WTC11 (cell line): ENCODE measurements at regions not wholly inside any gene's neighbourhood (a gene's known extent, or its start where the extent isn't known, plus 50 kb on each side); places are given as distances from the start of the nearest gene placed in this dataset.
A peak's percentile ranks its signal among the peaks of the same experiment; 100 is the strongest.
"Not testable (repeated sequence)": the region's sequence is repeated elsewhere in the genome, so short reads cannot be mapped to it uniquely, and the experiment has no call there.

Source experiments
- ATAC-seq: fragments of 200-7000 bp; cut with Tn5 transposase; 2 replicates; pipeline ENCODE4 v1.10.0; 2021; ENCODE audit warnings: mild to moderate bottlenecking, moderate library complexity
- CTCF ChIA-PET: fragments of 300-600 bp; sonication (Branson Sonifier 250); formaldehyde crosslinking; loops from one replicate; lab custom pipeline; 2021; ENCODE audit warnings: antibody characterized with exemption; lab: Charles Lee
- POLR2A ChIA-PET: fragments of 350-600 bp; sonication (Branson Sonifier 250); formaldehyde crosslinking; loops from one replicate; lab custom pipeline; 2021; ENCODE audit warnings: antibody characterized with exemption; lab: Charles Lee
- DNase-seq: peaks from one replicate; pipeline ENCODE4 v3.0.0; 2021; ENCODE audit warnings: low spot score
- H3K27ac Mint-ChIP-seq: 2 replicates; pipeline ENCODE4 v1.8.0; 2021; ENCODE audit warnings: mixed read lengths
- H3K27me3 Mint-ChIP-seq: 2 replicates; pipeline ENCODE4 v1.8.0; 2021; ENCODE audit warnings: low read depth, mild to moderate bottlenecking, moderate library complexity, mixed read lengths
- H3K36me3 Mint-ChIP-seq: 2 replicates; pipeline ENCODE4 v1.8.0; 2021; ENCODE audit warnings: mixed read lengths
- H3K4me1 Mint-ChIP-seq: 2 replicates; pipeline ENCODE4 v1.8.0; 2022; ENCODE audit warnings: mixed read lengths
- H3K4me3 Mint-ChIP-seq: 2 replicates; pipeline ENCODE4 v1.8.0; 2021; ENCODE audit warnings: mild to moderate bottlenecking, moderate library complexity, mixed read lengths
- H3K9me3 Mint-ChIP-seq: 2 replicates; pipeline ENCODE4 v1.8.0; 2021; ENCODE audit warnings: mixed read lengths
- FOXJ3 ChIP-seq: sonication (generic); formaldehyde crosslinking; IDR thresholded peaks from 2 replicates; pipeline ENCODE4 v1.9.0; 2021; ENCODE audit warnings: missing genetic modification reagents, mild to moderate bottlenecking, borderline replicate concordance
- IRF1 ChIP-seq: sonication (generic); formaldehyde crosslinking; IDR thresholded peaks from 2 replicates; pipeline ENCODE4 v1.8.0; 2023; ENCODE audit warnings: missing genetic modification reagents
- MAX ChIP-seq: sonication (generic); formaldehyde crosslinking; IDR thresholded peaks from 2 replicates; pipeline ENCODE4 v1.8.0; 2022; ENCODE audit warnings: mild to moderate bottlenecking, missing genetic modification reagents
- MLX ChIP-seq: sonication (generic); formaldehyde crosslinking; IDR thresholded peaks from 2 replicates; pipeline ENCODE4 v1.8.1; 2023; ENCODE audit warnings: mild to moderate bottlenecking, missing genetic modification reagents, moderate library complexity
- PRDM15 ChIP-seq: sonication (generic); formaldehyde crosslinking; IDR thresholded peaks from 2 replicates; pipeline ENCODE4 v1.8.0; 2022; ENCODE audit warnings: missing genetic modification reagents
- SOX15 ChIP-seq: fragments of 250-450 bp; sonication (Bioruptor Pico); IDR thresholded peaks from 2 replicates; pipeline ENCODE4 v1.9.0; 2021; ENCODE audit warnings: mild to moderate bottlenecking
- USF2 ChIP-seq: sonication (generic); formaldehyde crosslinking; IDR thresholded peaks from 2 replicates; pipeline ENCODE4 v1.8.1; 2023; ENCODE audit warnings: mild to moderate bottlenecking, missing genetic modification reagents, moderate library complexity
- ZBTB43 ChIP-seq: sonication (generic); formaldehyde crosslinking; IDR thresholded peaks from 2 replicates; pipeline ENCODE4 v1.8.1; 2023; ENCODE audit warnings: mild to moderate bottlenecking, missing genetic modification reagents
- ZMAT4 ChIP-seq: fragments of 250-450 bp; sonication (Bioruptor Pico); IDR thresholded peaks from 2 replicates; pipeline ENCODE4 v1.9.0; 2021; ENCODE audit warnings: mild to moderate bottlenecking
- ZNF219 ChIP-seq: sonication (generic); formaldehyde crosslinking; IDR thresholded peaks from 2 replicates; pipeline ENCODE4 v1.8.0; 2023; ENCODE audit warnings: missing genetic modification reagents, mild to moderate bottlenecking, borderline replicate concordance
- ZNF425 ChIP-seq: fragments of 250-450 bp; sonication (Bioruptor Pico); conservative IDR thresholded peaks from 2 replicates; pipeline ENCODE4 v1.9.0; 2021; ENCODE audit warnings: mild to moderate bottlenecking
- ZNF532 ChIP-seq: fragments of 250-450 bp; sonication (Bioruptor Pico); IDR thresholded peaks from 2 replicates; pipeline ENCODE4 v1.9.0; 2021; ENCODE audit warnings: mild to moderate bottlenecking, borderline replicate concordance

- DNase-seq (no peak), ATAC-seq (no peak)
- POLR2A ChIA-PET: no interaction called here
- no peak overlapping the region for H3K4me3 Mint-ChIP-seq
- peaks cover 9% of the 10 kb centered on the region for H3K36me3 Mint-ChIP-seq
- CTCF ChIA-PET: no interaction called here
- no peak for TF ChIP-seq SOX15 (CRISPR knock-in tag)
- no peak for TF ChIP-seq MLX (CRISPR knock-in tag)
- peaks cover 15% of the 10 kb centered on the region for H3K9me3 Mint-ChIP-seq
- no peaks in the 10 kb centered on the region; the same call in 1 of the 2 replicates for H3K4me1 Mint-ChIP-seq
- no peak overlapping the region for H3K27ac Mint-ChIP-seq
- H3K27me3 Mint-ChIP-seq: peaks cover 3% of the 10 kb centered on the region; the same call in 1 of the 2 replicates
Measured at GRCh38 chr1:104265163-104265562, 515.5 kb downstream of the AMY1C start.

GRCh38 chr1:104266612-104267011, 516.9 kb downstream of the AMY1C start:
- POLR2A ChIA-PET: no interaction called here

GRCh38 chr1:104288322-104288721, 538.6 kb downstream of the AMY1C start:
- H3K27me3 Mint-ChIP-seq, H3K36me3 Mint-ChIP-seq, ATAC-seq, H3K4me3 Mint-ChIP-seq, CTCF ChIA-PET, POLR2A ChIA-PET, H3K4me1 Mint-ChIP-seq, H3K27ac Mint-ChIP-seq, DNase-seq: not testable (repeated sequence)
- peaks cover 10% of the 10 kb centered on the region for H3K9me3 Mint-ChIP-seq

More at GRCh38 chr1:104266612-104267011, 516.9 kb downstream of the AMY1C start:
- CTCF ChIA-PET: no interaction called here
- Mint-ChIP-seq H3K36me3 (peaks cover 5% of the 10 kb centered on the region), H3K9me3 (peaks cover 14% of the 10 kb centered on the region), H3K27me3 (peaks cover 3% of the 10 kb centered on the region; the same call in 1 of the 2 replicates), H3K4me1 (no peaks in the 10 kb centered on the region; the same call in 1 of the 2 replicates), H3K4me3 (no peak overlapping the region), H3K27ac (no peak overlapping the region)
- TF ChIP-seq ZMAT4 (CRISPR knock-in tag) (no peak), PRDM15 (CRISPR knock-in tag) (no peak), MAX (CRISPR knock-in tag) (no peak)
- DNase-seq (no peak), ATAC-seq (no peak)

- ChIA-PET POLR2A (no interaction called here), CTCF (no interaction called here)
- no peaks in the 10 kb centered on the region; the same call in 1 of the 2 replicates for H3K27me3 Mint-ChIP-seq
- H3K36me3 Mint-ChIP-seq: no peaks in the 10 kb centered on the region
- no peak overlapping the region for H3K27ac Mint-ChIP-seq
- peaks cover 10% of the 10 kb centered on the region for H3K9me3 Mint-ChIP-seq
- DNase-seq (no peak), ATAC-seq (peak; percentile 47)
- peaks cover 10% of the 10 kb centered on the region for H3K4me1 Mint-ChIP-seq
- no peak overlapping the region for H3K4me3 Mint-ChIP-seq
- TF ChIP-seq IRF1: no peak
- TF ChIP-seq ZBTB43 (CRISPR knock-in tag): no peak
- TF ChIP-seq FOXJ3 (CRISPR knock-in tag): no peak
- no peak for TF ChIP-seq ZNF425 (CRISPR knock-in tag)
- no peak for TF ChIP-seq ZNF532 (CRISPR knock-in tag)
- no peak for TF ChIP-seq ZNF219 (CRISPR knock-in tag)
- TF ChIP-seq USF2 (CRISPR knock-in tag): no peak
Measured at GRCh38 chr1:104291156-104291555, 541.5 kb downstream of the AMY1C start.
